ENCODE measurements at regions not wholly inside any gene's neighbourhood (a gene's known extent, or its start where the extent isn't known, plus 50 kb on each side); places are given as distances from the start of the nearest gene placed in this dataset.

- no peak for TF ChIP-seq POLR2A (IDR thresholded peaks at IDR 0.05)
- no peak for TF ChIP-seq CTCF (IDR thresholded peaks at IDR 0.05)
Measured at GRCh38 chr4:57370691-57371090, 260.5 kb upstream of the IGFBP7 start.

All from heart left ventricle (tissue), 13 donors.